Upper lobe of left lung (tissue), 6 donors: ENCODE measurements at regions not wholly inside any gene's neighbourhood (a gene's known extent, or its start where the extent isn't known, plus 50 kb on each side); places are given as distances from the start of the nearest gene placed in this dataset.

Experiments used
- ATAC-seq, 2 donors: fragments of 200-7000 bp; cut with Tn5 transposase; one replicate each; pipeline ENCODE4 v1.9.1; 2022; ENCODE audit warnings: mild to moderate bottlenecking in 2 of 2, moderate library complexity in 2 of 2; ENCODE audit not compliant: low FRiP score in 2 of 2
- DNase-seq, 2 donors: peaks; one replicate each; pipeline ENCODE4 v3.0.0-alpha.2; 2019 to 2020
- H3K27ac ChIP-seq, 4 donors: fragments of 200-600 bp; sonication (generic); one replicate each; pipeline ENCODE4 v1.5.1; 2016 to 2019
- H3K27me3 ChIP-seq, 4 donors: fragments of 200-600 bp; sonication (generic); one replicate each; pipeline ENCODE4 v1.5.1; 2017 to 2019
- H3K36me3 ChIP-seq, 4 donors: fragments of 200-600 bp; sonication (generic); one replicate each; pipeline ENCODE4 v1.5.1; 2016 to 2019
- H3K4me1 ChIP-seq, 4 donors: fragments of 200-600 bp; sonication (generic); one replicate each; pipeline ENCODE4 v1.5.1; 2018 to 2019
- H3K4me3 ChIP-seq, 4 donors: fragments of 200-600 bp; sonication (generic); one replicate each; pipeline ENCODE4 v1.5.1; 2017 to 2019; ENCODE audit warnings: mild to moderate bottlenecking in 2 of 4, moderate library complexity in 1 of 4
- H3K9me3 ChIP-seq, 4 donors: fragments of 200-600 bp; sonication (generic); one replicate each; pipeline ENCODE4 v1.5.1; 2018 to 2019
- EP300 ChIP-seq, 4 donors: sonication (generic); formaldehyde crosslinking; IDR thresholded peaks; one replicate each; pipeline ENCODE4 v1.5.1; 2017; ENCODE audit warnings: antibody characterized with exemption in 4 of 4, control low read depth in 2 of 4
- POLR2A ChIP-seq, 4 donors: fragments of 450-650 bp; IDR thresholded peaks; one replicate each; pipeline ENCODE4 v1.5.1; 2016 to 2017; ENCODE audit warnings: antibody characterized with exemption in 4 of 4, mild to moderate bottlenecking in 2 of 4
- POLR2AphosphoS5 ChIP-seq, 2 donors: sonication (generic); formaldehyde crosslinking; IDR thresholded peaks; one replicate each; pipeline ENCODE4 v1.5.1; 2017; ENCODE audit warnings: antibody characterized with exemption in 2 of 2
- WGBS, 2 donors: methylation state at CpG; one replicate each; pipeline ENCODE4 v1.1.5; 2017 to 2018; 5-methylcytosine and 5-hydroxymethylcytosine counted together
- TF ChIP-seq, protein P1 (sequence below), 6 experiments: fragments of 450-650 bp in 4 of 6; fragments of 200-600 bp in 2 of 6; sonication (generic) in 2 of 6; IDR thresholded peaks; one replicate each; pipeline ENCODE4 v1.5.1; 2016 to 2019; ENCODE audit warnings: antibody characterized with exemption in 6 of 6
- donor health status: DM: no; HTN: no; CAD: no; lungs with moderate emphysema.
- donor health status: DM: no; HTN: yes; CAD: no; lungs with severe emphysema.

DNA sequence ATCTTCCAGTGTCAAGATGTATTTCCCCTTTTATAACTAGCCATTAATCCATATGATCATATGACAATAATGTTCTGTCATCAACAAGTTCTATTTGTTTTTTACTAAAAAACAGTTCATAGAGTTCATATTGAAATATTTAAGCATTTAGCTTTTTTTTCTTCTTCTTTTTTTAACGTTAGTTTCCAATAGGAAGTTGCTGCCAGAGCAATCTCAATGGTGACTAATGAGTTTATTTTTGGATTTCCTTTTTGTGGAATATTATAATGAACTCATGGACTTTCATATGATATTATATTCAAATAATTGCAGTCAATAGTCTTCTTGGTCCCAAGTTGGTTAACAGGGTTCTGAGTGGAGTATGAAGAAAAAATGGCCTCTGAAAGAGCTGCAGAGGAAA, 343.3 kb downstream of the BCKDHB start:
- H3K27ac ChIP-seq = no peak overlapping the region
- 16 to 21% methylated on average over 1 of the region's 1 CpG for WGBS, 2 donors
- TF ChIP-seq EP300 (IDR thresholded peaks at IDR 0.05) = no peak
- no peak for TF ChIP-seq POLR2AphosphoS5 (IDR thresholded peaks at IDR 0.05)
- TF ChIP-seq, protein P1, sequence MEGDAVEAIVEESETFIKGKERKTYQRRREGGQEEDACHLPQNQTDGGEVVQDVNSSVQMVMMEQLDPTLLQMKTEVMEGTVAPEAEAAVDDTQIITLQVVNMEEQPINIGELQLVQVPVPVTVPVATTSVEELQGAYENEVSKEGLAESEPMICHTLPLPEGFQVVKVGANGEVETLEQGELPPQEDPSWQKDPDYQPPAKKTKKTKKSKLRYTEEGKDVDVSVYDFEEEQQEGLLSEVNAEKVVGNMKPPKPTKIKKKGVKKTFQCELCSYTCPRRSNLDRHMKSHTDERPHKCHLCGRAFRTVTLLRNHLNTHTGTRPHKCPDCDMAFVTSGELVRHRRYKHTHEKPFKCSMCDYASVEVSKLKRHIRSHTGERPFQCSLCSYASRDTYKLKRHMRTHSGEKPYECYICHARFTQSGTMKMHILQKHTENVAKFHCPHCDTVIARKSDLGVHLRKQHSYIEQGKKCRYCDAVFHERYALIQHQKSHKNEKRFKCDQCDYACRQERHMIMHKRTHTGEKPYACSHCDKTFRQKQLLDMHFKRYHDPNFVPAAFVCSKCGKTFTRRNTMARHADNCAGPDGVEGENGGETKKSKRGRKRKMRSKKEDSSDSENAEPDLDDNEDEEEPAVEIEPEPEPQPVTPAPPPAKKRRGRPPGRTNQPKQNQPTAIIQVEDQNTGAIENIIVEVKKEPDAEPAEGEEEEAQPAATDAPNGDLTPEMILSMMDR (IDR thresholded peaks at IDR 0.05) = no peak
- no peak for TF ChIP-seq POLR2A (IDR thresholded peaks at IDR 0.05)
- no peaks in the 10 kb centered on the region for H3K9me3 ChIP-seq
- H3K27me3 ChIP-seq = no peaks in the 10 kb centered on the region
- no peaks in the 10 kb centered on the region for H3K4me1 ChIP-seq
- H3K36me3 ChIP-seq = no peaks in the 10 kb centered on the region
- no peak overlapping the region for H3K4me3 ChIP-seq
- no peak for DNase-seq
- no peak for ATAC-seq

DNA sequence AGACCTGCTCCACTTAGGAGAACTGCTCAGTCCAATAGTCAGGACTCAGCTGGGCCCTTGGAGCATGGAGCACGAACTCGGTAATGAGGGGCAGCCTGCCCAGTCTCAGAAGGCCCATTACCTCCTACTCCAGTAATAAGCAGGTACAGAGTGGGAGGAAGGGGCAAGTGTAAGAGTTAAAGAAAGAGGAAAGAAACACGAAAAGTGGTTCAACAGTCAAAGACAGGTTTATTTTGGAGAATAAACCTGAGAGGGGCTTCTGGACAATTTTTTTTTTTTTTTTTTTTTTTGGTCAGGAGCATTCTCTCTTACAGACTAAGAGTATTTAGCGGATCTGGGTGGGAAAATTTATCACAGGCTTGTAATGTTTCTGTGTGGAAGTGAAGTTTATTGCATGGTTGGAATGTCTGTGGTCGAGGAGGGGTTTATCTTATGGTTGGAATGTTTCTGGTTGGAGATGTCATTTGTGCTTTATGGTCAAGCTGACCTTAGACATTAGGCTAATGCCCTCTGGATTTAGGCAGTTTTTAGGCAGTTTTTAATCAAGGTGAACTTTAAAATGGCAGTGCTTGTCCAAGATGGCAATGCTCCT, 340.1 kb downstream of the BCKDHB start:
- H3K9me3 ChIP-seq = no peaks in the 10 kb centered on the region
- no peaks in the 10 kb centered on the region for H3K4me1 ChIP-seq
- WGBS, 2 donors = 96 to 97% methylated on average over 5 of the region's 5 CpGs
- DNase-seq (no peak), ATAC-seq (no peak)
- no peak overlapping the region for H3K4me3 ChIP-seq
- H3K36me3 ChIP-seq = no peaks in the 10 kb centered on the region
- no peaks in the 10 kb centered on the region for H3K27me3 ChIP-seq
- TF ChIP-seq EP300 (IDR thresholded peaks at IDR 0.05) (no peak), POLR2AphosphoS5 (IDR thresholded peaks at IDR 0.05) (no peak), POLR2A (IDR thresholded peaks at IDR 0.05) (no peak)
- TF ChIP-seq, protein P1 (IDR thresholded peaks at IDR 0.05) = no peak
- no peak overlapping the region for H3K27ac ChIP-seq

DNA sequence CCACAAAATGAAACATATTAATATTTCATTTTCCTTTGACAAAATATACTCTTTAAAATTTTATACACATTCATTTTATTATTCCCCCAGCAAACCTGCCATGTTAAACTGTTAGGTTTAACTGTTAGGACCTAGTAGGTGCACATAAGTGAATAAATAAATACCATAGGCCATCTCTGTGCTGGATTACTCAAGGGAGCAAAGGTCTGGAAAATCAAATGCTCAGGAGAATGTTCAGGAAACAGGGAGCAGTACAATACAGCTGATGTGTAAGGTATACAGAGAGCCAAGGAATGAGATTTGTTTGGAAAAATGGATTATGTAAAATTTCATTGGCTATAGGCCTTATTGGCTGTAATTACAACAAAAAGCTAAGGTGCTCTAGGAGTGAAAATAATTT, 339.3 kb downstream of the BCKDHB start:
- Histone ChIP-seq H3K36me3 (no peaks in the 10 kb centered on the region), H3K27me3 (no peaks in the 10 kb centered on the region), H3K4me3 (no peak overlapping the region), H3K27ac (no peak overlapping the region), H3K4me1 (no peaks in the 10 kb centered on the region), H3K9me3 (no peaks in the 10 kb centered on the region)
- no peak for DNase-seq
- no peak for ATAC-seq
- no peak for TF ChIP-seq POLR2AphosphoS5 (IDR thresholded peaks at IDR 0.05)
- no peak for TF ChIP-seq POLR2A (IDR thresholded peaks at IDR 0.05)
- TF ChIP-seq EP300 (IDR thresholded peaks at IDR 0.05) = no peak
- TF ChIP-seq, protein P1 (IDR thresholded peaks at IDR 0.05) = no peak

DNA sequence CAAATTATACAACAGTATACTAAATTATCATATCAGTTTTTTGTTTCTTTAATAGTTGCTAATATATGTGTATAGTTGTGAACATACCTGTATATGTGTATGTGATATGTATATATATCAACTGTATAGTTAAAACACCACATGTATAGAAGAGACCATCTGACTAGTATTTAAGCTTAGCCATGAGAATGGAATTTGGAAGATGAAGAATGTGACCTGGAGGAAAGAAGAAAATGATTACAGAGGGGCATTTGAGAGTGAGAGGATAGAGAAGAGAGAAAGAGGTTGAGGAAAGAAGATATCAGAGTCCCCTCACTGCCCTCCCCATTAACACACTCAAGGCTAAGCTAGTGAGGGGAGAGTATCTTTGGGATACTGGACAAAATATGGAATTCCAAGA, 335.9 kb downstream of the BCKDHB start:
- Histone ChIP-seq H3K27ac (no peak overlapping the region), H3K4me1 (no peaks in the 10 kb centered on the region), H3K36me3 (no peaks in the 10 kb centered on the region), H3K4me3 (no peak overlapping the region), H3K9me3 (no peaks in the 10 kb centered on the region), H3K27me3 (no peaks in the 10 kb centered on the region)
- no peak for DNase-seq
- ATAC-seq = no peak
- TF ChIP-seq EP300 (IDR thresholded peaks at IDR 0.05) (no peak), POLR2AphosphoS5 (IDR thresholded peaks at IDR 0.05) (no peak), POLR2A (IDR thresholded peaks at IDR 0.05) (no peak)
- TF ChIP-seq, protein P1 (IDR thresholded peaks at IDR 0.05) = no peak

DNA sequence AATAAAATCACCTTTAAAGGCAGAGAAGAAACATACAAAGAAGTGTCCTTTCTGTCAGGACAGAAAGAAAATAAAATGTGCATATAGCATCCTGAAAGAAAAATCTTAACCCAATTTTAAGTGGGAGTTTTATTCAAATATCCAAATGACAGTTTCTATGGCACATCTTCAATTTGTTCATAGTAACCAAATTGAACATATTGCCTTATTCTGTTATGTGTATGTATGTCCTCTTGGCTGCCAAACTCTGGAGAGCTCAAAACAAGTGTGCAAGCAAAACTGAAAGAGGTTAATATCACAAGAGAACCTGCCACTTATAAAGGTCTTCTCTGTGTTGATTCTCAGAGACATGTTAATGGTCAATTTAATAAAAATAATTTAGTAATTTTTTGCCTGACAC, 334.7 kb downstream of the BCKDHB start:
- TF ChIP-seq POLR2A (IDR thresholded peaks at IDR 0.05) (no peak), POLR2AphosphoS5 (IDR thresholded peaks at IDR 0.05) (no peak), EP300 (IDR thresholded peaks at IDR 0.05) (no peak)
- TF ChIP-seq, protein P1 (IDR thresholded peaks at IDR 0.05) = no peak
- Histone ChIP-seq H3K27me3 (no peaks in the 10 kb centered on the region), H3K4me1 (no peaks in the 10 kb centered on the region), H3K36me3 (no peaks in the 10 kb centered on the region), H3K9me3 (no peaks in the 10 kb centered on the region), H3K4me3 (no peak overlapping the region), H3K27ac (no peak overlapping the region)
- ATAC-seq (no peak), DNase-seq (no peak)
